Adrenal gland (tissue), 9 donors: ENCODE measurements at regions not wholly inside any gene's neighbourhood (a gene's known extent, or its start where the extent isn't known, plus 50 kb on each side); places are given as distances from the start of the nearest gene placed in this dataset.

Experiments
- DNase-seq, 7 donors: peaks; one replicate each; pipeline ENCODE4 v3.0.0-alpha.2; 2019 to 2020
- H3K27ac ChIP-seq, 5 donors: fragments of 200-600 bp; sonication (generic) in 4 of 5; 1 replicate in 3 of 5; 2 replicates in 2 of 5; pipeline versions ENCODE4 v1.5.1 to v1.8.0; 2016 to 2020; ENCODE audit warnings: mild to moderate bottlenecking in 1 of 5
- H3K27me3 ChIP-seq: fragments of 200-600 bp; 2 replicates; pipeline ENCODE4 v1.8.0; 2021
- H3K36me3 ChIP-seq, 2 donors: fragments of 200-600 bp; replicated peaks in 1 of 2; 1 replicate in 1 of 2; 2 replicates in 1 of 2; pipeline versions ENCODE4 v1.5.1 to v1.8.0; 2018 to 2022
- H3K4me1 ChIP-seq, 2 donors: fragments of 200-600 bp; replicated peaks in 1 of 2; 1 replicate in 1 of 2; 2 replicates in 1 of 2; pipeline versions ENCODE4 v1.5.1 to v1.8.0; 2018 to 2021
- H3K4me3 ChIP-seq, 4 donors: fragments of 200-600 bp; sonication (generic) in 3 of 4; one replicate each; pipeline ENCODE4 v1.5.1; 2016 to 2018
- H3K9me3 ChIP-seq, 3 donors: fragments of 200-600 bp; sonication (generic) in 1 of 3; replicated peaks in 1 of 3; 1 replicate in 2 of 3; 2 replicates in 1 of 3; pipeline versions ENCODE4 v1.5.1 to v1.8.0; 2016 to 2021
- POLR2A ChIP-seq, 2 donors: fragments of 450-650 bp; IDR thresholded peaks; one replicate each; pipeline ENCODE4 v1.6.1; 2017; ENCODE audit warnings: antibody characterized with exemption in 2 of 2, mild to moderate bottlenecking in 2 of 2, moderate library complexity in 1 of 2
- WGBS, 4 donors: extraction: QIAGEN DNeasy Blood & Tissue Kit in 2 of 4; methylation state at CpG; one replicate each; pipeline versions ENCODE4 v1.1.5 to v1.1.7; 2013 to 2017; 5-methylcytosine and 5-hydroxymethylcytosine counted together
- intact Hi-C, 2 donors: fragments of 100-400 bp; cut with DNase I; formaldehyde crosslinking; loops; one replicate each; pipeline versions ENCODE4 v1.14.1 to v1.15.0; 2022 to 2023
- TF ChIP-seq, protein P1 (sequence below), 6 experiments: fragments of 450-650 bp in 4 of 6; fragments of 200-600 bp in 2 of 6; sonication (generic) in 1 of 6; IDR thresholded peaks; 1 replicate in 5 of 6; 2 replicates in 1 of 6; pipeline versions ENCODE4 v1.5.1 to v1.8.0; 2016 to 2021; ENCODE audit warnings: antibody characterized with exemption in 6 of 6, mild to moderate bottlenecking in 2 of 6, moderate library complexity in 1 of 6
- donor health status: healthy with polysubstance abuse.
- donor health status: Bipolar disorder and iron deficiency.
- donor health status: DM: yes; HTN: yes; CAD: no.
- donor health status: DM: no; HTN: no; CAD: no.
- donor health status: DM: no; HTN: no; CAD: no.

DNA sequence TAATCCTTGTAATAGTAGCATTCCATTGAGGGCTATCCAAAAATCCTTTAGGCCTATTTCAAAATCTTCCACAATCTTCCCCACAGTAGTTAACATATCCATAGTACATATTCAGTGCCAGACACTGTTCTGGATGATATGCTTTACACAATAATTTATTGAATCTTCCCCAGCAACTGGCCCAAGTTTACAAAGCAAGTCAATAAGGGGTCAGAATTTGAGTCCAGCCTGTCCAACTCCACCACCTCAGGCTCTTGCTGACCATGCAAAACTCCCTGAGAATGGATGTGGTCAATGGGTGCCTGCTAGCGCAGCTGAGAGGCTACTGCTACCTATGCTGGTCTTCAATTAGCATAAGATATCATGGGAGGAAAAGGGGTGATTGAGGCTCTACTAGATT lies 529.6 kb downstream of the FGF9 start:
- TF ChIP-seq, protein P1, sequence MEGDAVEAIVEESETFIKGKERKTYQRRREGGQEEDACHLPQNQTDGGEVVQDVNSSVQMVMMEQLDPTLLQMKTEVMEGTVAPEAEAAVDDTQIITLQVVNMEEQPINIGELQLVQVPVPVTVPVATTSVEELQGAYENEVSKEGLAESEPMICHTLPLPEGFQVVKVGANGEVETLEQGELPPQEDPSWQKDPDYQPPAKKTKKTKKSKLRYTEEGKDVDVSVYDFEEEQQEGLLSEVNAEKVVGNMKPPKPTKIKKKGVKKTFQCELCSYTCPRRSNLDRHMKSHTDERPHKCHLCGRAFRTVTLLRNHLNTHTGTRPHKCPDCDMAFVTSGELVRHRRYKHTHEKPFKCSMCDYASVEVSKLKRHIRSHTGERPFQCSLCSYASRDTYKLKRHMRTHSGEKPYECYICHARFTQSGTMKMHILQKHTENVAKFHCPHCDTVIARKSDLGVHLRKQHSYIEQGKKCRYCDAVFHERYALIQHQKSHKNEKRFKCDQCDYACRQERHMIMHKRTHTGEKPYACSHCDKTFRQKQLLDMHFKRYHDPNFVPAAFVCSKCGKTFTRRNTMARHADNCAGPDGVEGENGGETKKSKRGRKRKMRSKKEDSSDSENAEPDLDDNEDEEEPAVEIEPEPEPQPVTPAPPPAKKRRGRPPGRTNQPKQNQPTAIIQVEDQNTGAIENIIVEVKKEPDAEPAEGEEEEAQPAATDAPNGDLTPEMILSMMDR (IDR thresholded peaks at IDR 0.05): no peak
- TF ChIP-seq POLR2A (IDR thresholded peaks at IDR 0.05): no peak
- no peak overlapping the region for H3K27ac ChIP-seq
- 91 to 100% (median 97%) methylated on average over 1 of the region's 1 CpG for WGBS, 4 donors
- no peak overlapping the region for H3K4me3 ChIP-seq
- intact Hi-C loops: no loop called here
- no peak for DNase-seq
- H3K27me3 ChIP-seq: no peaks in the 10 kb centered on the region
- H3K9me3 ChIP-seq: no peaks in the 10 kb centered on the region
- H3K4me1 ChIP-seq: no peaks in the 10 kb centered on the region
- no peaks in the 10 kb centered on the region for H3K36me3 ChIP-seq

DNA sequence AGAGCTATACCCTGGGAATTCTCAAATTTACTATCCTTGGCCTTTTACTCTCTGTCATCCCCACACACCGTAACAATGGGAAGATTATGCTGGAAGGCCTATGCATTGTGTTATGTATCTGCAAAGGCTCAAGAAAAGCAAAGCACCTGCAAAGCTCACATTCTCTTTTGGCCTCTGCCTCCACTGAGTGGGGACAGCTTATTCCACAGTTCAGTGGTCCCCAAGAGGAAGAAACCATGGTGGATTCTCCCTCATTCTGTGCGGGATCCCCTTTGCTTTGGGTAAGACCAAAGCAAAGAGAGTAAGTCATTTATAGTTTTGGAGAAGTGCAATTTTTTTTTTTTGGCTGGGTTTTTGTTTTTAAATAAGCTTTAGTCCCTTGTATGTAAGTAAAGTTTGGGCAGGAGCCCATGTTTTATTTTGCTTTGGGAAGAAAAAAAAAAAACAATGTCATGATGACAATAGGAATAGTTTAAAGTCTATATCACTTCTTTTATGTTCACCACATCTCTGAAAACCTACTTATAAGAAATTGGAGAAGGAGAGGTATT lies 530.6 kb downstream of the FGF9 start:
- intact Hi-C loops: no loop called here
- H3K36me3 ChIP-seq: no peaks in the 10 kb centered on the region

DNA sequence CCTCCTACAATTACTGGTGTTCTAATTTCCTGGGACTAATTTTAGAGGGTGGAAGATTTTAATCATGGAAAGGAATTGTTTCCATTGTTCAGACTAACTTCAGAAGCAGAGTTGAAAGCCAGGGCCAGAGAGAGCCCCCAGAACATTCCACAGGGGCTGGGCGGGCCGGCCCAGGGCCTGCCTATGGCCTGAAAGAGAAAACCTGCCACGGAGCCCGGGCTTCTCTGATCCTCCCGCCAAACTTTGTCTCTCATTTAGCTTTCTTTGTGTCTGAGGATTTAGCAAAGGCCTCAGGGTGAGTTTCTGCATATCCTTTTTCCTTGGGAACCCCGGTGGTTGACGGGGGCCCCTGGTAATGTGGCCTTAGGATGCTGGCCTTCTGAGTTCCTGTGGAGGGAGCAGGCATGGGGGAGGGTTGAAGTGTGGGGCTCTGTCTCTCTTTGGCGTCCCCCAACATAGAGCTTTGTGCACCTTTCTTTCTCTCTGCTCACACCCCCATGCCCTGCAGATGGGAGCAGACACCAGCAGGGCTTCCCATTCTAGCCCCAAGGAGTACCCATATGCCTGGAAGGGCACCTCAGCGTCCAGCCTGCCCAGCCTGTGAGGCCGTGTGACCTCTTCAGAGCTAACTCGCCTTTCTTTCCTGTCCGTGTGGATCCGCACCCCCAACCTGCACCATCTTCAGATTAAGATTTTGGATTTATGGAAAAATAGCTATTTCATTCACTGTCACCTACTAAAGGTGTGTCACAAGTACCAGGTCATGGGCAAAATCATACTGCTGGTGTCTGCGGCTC lies 539.5 kb downstream of the FGF9 start:
- H3K4me3 ChIP-seq: no peak overlapping the region
- 84 to 92% (median 90%) methylated on average over 13 to 14 of the region's 14 CpGs for WGBS, 4 donors
- TF ChIP-seq POLR2A (IDR thresholded peaks at IDR 0.05): no peak
- TF ChIP-seq, protein P1 (IDR thresholded peaks at IDR 0.05): no peak
- H3K36me3 ChIP-seq: no peaks in the 10 kb centered on the region
- H3K27me3 ChIP-seq: no peaks in the 10 kb centered on the region
- H3K9me3 ChIP-seq: no peaks in the 10 kb centered on the region
- H3K4me1 ChIP-seq: no peaks in the 10 kb centered on the region
- H3K27ac ChIP-seq: no peak overlapping the region
- DNase-seq: no peak
- intact Hi-C loops: no loop called here

More for the DNA sequence above, 530.6 kb downstream of the FGF9 start:
- no peak overlapping the region for H3K27ac ChIP-seq
- no peaks in the 10 kb centered on the region for H3K9me3 ChIP-seq
- WGBS, 4 donors: 91 to 97% (median 95%) methylated on average over 2 of the region's 2 CpGs
- DNase-seq: no peak
- no peak overlapping the region for H3K4me3 ChIP-seq
- no peaks in the 10 kb centered on the region for H3K4me1 ChIP-seq
- TF ChIP-seq, protein P1 (IDR thresholded peaks at IDR 0.05): no peak
- no peak for TF ChIP-seq POLR2A (IDR thresholded peaks at IDR 0.05)
- H3K27me3 ChIP-seq: no peaks in the 10 kb centered on the region

DNA sequence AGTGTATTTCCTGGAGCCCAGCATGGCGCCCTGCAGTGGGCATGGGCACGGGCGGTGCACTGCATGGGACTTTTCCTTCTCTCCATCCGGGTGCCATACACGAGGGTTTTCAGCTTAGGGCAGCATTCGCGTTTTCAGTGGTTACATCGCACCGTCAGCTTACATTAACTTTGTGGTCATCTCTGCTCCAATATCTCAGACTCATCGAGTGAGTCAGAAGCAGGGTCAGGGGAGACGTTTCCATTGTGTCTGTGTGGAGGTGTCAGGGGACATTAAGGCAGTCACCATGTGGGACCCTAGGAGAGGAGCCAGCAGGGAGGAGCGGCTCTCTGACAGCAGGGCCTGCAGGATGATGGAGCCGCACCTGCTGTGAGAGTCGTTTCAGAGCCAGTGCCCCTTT lies 541.0 kb downstream of the FGF9 start:
- TF ChIP-seq, protein P1 (IDR thresholded peaks at IDR 0.05): no peak
- no peak for TF ChIP-seq POLR2A (IDR thresholded peaks at IDR 0.05)
- no peak overlapping the region for H3K27ac ChIP-seq
- H3K9me3 ChIP-seq: no peaks in the 10 kb centered on the region
- H3K27me3 ChIP-seq: no peaks in the 10 kb centered on the region
- WGBS, 4 donors: 91 to 96% (median 94%) methylated on average over 13 to 14 of the region's 14 CpGs
- DNase-seq: no peak
- intact Hi-C loops: no loop called here
- H3K4me3 ChIP-seq: no peak overlapping the region
- H3K4me1 ChIP-seq: no peaks in the 10 kb centered on the region
- no peaks in the 10 kb centered on the region for H3K36me3 ChIP-seq
